ENCODE measurements at regions not wholly inside any gene's neighbourhood (a gene's known extent, or its start where the extent isn't known, plus 50 kb on each side); places are given as distances from the start of the nearest gene placed in this dataset.

DNA sequence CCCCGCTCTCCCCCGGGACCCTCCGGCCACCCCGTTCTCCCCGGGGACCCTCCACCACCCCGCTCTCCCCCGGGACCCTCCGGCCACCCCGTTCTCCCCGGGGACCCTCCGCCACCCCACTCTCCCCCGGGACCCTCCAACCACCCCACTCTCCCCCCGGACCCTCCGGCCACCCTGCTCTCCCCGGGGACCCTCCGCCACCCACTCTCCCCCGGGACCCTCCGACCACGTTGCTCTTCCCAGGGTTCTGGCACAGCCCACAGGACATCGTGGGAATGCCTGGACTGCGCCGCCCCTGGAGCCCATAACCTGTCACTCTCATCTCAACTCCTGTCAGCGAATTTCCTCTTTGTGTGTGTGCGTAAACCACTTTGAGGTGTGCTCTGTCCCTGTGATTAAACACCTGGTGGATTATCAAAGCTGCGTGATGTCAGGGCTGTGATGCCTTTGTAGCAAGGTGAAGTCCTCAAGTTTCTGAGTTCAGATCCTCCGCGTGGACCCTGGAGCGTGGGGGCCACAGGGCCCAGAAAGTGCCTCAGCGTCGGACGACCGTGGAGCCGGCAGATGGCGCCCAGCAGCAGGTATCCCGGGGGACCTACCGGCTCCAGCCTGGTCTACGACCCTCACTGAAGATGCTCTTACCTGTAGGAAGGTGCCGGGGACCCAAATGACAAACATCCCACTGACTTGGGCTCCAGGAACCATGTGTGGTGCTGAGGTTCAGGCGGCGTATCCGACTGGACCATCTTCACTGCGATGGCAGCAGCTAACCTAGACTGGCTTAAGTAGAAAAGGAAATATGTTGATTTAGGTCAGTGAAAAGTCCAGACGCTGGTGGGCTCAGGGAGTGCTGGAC, 63.2 kb upstream of the GALNT9 start:
- no peak overlapping the region for H3K4me3 ChIP-seq
- no peaks in the 10 kb centered on the region for H3K9me3 ChIP-seq
- intact Hi-C loops (cut with DNase I; ENCODE audit: low total_unique reads): no loop called here
- DNase-seq (ENCODE audit: low spot score in 2 of 2): peak in 1 of 2 donors; percentile 36
- H3K27me3 ChIP-seq: peaks cover 0 to 85% of the 10 kb centered on the region in 2 donors
- H3K27ac ChIP-seq: no peak overlapping the region
- TF ChIP-seq POLR2A (IDR thresholded peaks at IDR 0.05) (no peak), POLR2AphosphoS5 (IDR thresholded peaks at IDR 0.05) (no peak), CTCF (IDR thresholded peaks at IDR 0.05) (no peak)
- H3K36me3 ChIP-seq: no peaks in the 10 kb centered on the region
- H3K4me1 ChIP-seq: no peaks in the 10 kb centered on the region

- Histone ChIP-seq H3K36me3 (no peaks in the 10 kb centered on the region), H3K27ac (no peak overlapping the region), H3K4me1 (no peaks in the 10 kb centered on the region), H3K9me3 (no peaks in the 10 kb centered on the region), H3K27me3 (peaks cover 0 to 87% of the 10 kb centered on the region in 2 donors), H3K4me3 (no peak overlapping the region)
- intact Hi-C loops (cut with DNase I; ENCODE audit: low total_unique reads): no loop called here
- peak in 1 of 2 donors; percentile 27 for DNase-seq (ENCODE audit: low spot score in 2 of 2)
- no peak for TF ChIP-seq CTCF (IDR thresholded peaks at IDR 0.05)
- no peak for TF ChIP-seq POLR2A (IDR thresholded peaks at IDR 0.05)
- TF ChIP-seq POLR2AphosphoS5 (IDR thresholded peaks at IDR 0.05): no peak
Observed at GRCh38 chr12:132391326-132392041, 62.1 kb upstream of the GALNT9 start.

DNA sequence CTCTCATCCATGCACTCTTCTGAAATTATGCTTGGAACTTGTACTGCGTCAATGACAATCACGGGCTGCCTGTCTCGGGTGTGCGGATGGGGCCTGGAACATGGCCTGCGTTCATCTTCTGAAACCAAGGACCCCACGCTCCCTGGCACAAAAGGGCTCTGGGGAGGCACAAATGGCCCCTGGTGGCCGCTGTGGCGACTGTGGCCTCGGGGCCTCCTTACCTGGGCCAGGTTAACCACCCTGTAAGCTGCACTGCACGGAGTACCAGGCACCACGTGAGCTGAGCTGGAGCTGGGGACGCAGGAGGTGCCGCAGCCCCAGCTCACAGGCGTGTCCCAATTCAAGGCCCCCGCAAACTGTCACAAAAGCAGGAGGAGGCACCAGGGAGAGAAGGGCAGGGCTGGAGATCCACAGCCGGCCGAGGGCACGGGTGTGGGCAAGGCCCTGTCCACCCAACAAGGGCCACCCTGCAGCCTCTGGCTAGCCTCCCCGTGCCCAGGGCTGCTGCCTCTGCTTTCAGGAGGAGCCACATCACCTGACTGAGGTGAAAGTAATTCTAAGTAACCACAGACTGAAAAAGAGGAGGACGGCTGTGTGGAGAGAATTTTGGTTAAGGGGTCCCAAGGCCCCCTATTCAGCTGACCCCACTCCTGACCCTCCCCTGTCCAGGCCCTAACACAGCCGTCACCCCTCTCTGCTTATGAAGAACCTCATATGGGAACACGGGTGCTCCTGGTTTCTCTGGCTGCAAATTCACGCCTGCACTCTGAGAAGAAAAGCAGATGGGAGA, 61.1 kb upstream of the GALNT9 start:
- no peak overlapping the region for H3K27ac ChIP-seq
- H3K9me3 ChIP-seq: no peaks in the 10 kb centered on the region
- TF ChIP-seq POLR2AphosphoS5 (IDR thresholded peaks at IDR 0.05) (no peak), POLR2A (IDR thresholded peaks at IDR 0.05) (no peak), CTCF (IDR thresholded peaks at IDR 0.05) (no peak)
- no peaks in the 10 kb centered on the region for H3K36me3 ChIP-seq
- no peak overlapping the region for H3K4me3 ChIP-seq
- H3K4me1 ChIP-seq: no peaks in the 10 kb centered on the region
- no peak for DNase-seq (ENCODE audit: low spot score in 2 of 2)
- intact Hi-C loops (cut with DNase I; ENCODE audit: low total_unique reads): no loop called here
- H3K27me3 ChIP-seq: peaks cover 3 to 90% of the 10 kb centered on the region in 2 donors

DNA sequence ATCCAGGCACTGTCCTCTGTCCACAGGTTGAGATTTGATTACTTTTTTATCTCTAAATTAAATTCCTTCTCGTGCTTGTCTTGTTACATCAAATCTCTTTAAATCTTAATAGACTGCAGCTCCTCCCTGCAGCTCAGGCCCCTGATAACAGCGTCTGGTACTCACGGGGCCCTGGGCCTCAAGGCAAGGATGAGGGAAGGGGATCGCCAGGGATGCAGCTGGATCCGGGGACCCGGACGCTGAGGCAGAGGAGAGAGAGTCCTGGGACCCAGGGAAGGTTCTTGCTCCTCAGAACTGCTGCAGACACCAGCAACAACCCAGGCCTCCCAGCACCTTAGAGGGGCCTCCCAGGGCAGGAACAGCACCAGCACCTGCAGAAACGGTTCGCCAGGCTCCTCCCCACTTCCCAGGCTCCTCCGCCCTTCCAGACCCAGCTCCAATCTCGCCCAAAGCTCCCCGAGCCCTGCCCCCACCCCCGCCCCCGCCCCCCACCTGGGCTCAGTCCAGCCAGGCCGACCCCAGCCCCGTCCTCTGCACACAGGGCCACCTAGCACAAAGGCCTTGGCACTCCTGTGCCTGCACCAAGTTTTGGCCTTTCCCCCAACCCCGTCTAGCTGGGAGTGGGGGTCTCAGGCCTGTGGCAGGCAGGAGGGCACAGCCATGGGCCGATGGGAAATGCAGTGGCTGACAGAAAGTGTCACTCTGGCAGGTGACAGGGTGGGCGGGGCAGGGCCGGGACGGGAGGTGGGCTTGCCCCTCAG, 60.3 kb upstream of the GALNT9 start:
- Histone ChIP-seq H3K27ac (no peak overlapping the region), H3K36me3 (no peaks in the 10 kb centered on the region), H3K4me1 (no peaks in the 10 kb centered on the region), H3K27me3 (peaks cover 3 to 88% of the 10 kb centered on the region in 2 donors), H3K9me3 (no peaks in the 10 kb centered on the region), H3K4me3 (no peak overlapping the region)
- no peak for DNase-seq (ENCODE audit: low spot score in 2 of 2)
- no peak for TF ChIP-seq CTCF (IDR thresholded peaks at IDR 0.05)
- no peak for TF ChIP-seq POLR2A (IDR thresholded peaks at IDR 0.05)
- no peak for TF ChIP-seq POLR2AphosphoS5 (IDR thresholded peaks at IDR 0.05)
- intact Hi-C loops (cut with DNase I; ENCODE audit: low total_unique reads): no loop called here
